HAP-1 (cell line): ENCODE measurements at regions not wholly inside any gene's neighbourhood (a gene's known extent, or its start where the extent isn't known, plus 50 kb on each side); places are given as distances from the start of the nearest gene placed in this dataset.

Experiments
- DNase-seq, 2 experiments: peaks; one replicate each; pipeline ENCODE4 v3.0.0-alpha.2; 2016 to 2020; ENCODE audit warnings: low spot score in 2 of 2
- H3K27me3 ChIP-seq: fragments of 250-450 bp; sonication (Bioruptor Pico); 2 replicates; pipeline ENCODE4 v1.5.1; 2020; ENCODE audit warnings: low read depth, mild to moderate bottlenecking, moderate library complexity
- H3K36me3 ChIP-seq: fragments of 250-450 bp; sonication (Bioruptor Pico); replicated peaks from 2 replicates; pipeline ENCODE4 v1.5.1; 2020; ENCODE audit warnings: mild to moderate bottlenecking
- H3K4me1 ChIP-seq: fragments of 250-450 bp; sonication (Bioruptor Pico); 2 replicates; pipeline ENCODE4 v1.5.1; 2020; ENCODE audit warnings: mild to moderate bottlenecking
- H3K4me3 ChIP-seq: fragments of 250-450 bp; sonication (Bioruptor Pico); 2 replicates; pipeline ENCODE4 v1.5.1; 2020; ENCODE audit warnings: mild to moderate bottlenecking, moderate library complexity
- H3K9me3 ChIP-seq: fragments of 250-450 bp; sonication (Bioruptor Pico); 2 replicates; pipeline ENCODE4 v1.5.1; 2020; ENCODE audit warnings: mild to moderate bottlenecking, moderate library complexity
- in situ Hi-C: fragments of 300-500 bp; cut with MboI; formaldehyde crosslinking; loops from 3 replicates; pipeline ENCODE4 v1.14.3; 2020; ENCODE audit warnings: low sequenced_read_pairs, inconsistent platforms, mixed read lengths

DNA sequence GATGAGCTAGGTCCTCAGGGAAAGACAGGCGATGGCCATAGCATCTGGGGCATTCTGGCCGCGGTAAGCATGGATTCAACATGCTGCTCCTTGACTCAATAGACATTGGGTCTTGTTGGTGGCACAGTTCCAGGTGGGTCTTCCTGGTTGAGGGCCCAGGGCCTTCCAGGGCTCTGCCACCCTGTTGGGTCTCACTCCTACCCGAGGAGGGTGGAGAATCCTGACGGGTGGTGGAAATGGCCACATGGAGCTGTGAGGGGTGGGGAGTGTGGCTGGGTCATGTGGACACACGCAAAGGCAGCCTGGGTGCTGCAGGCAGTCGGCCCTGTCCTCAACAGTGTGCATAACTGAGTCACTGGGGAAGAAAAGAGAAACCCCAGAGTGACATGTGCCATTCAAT is 148.1 kb downstream of the KIF26A start:
- in situ Hi-C loops, result no loop called here
- Histone ChIP-seq H3K27me3 (no peaks in the 10 kb centered on the region), H3K36me3 (no peaks in the 10 kb centered on the region), H3K4me3 (no peak overlapping the region), H3K4me1 (no peaks in the 10 kb centered on the region), H3K9me3 (no peaks in the 10 kb centered on the region)
- no peak for DNase-seq

DNA sequence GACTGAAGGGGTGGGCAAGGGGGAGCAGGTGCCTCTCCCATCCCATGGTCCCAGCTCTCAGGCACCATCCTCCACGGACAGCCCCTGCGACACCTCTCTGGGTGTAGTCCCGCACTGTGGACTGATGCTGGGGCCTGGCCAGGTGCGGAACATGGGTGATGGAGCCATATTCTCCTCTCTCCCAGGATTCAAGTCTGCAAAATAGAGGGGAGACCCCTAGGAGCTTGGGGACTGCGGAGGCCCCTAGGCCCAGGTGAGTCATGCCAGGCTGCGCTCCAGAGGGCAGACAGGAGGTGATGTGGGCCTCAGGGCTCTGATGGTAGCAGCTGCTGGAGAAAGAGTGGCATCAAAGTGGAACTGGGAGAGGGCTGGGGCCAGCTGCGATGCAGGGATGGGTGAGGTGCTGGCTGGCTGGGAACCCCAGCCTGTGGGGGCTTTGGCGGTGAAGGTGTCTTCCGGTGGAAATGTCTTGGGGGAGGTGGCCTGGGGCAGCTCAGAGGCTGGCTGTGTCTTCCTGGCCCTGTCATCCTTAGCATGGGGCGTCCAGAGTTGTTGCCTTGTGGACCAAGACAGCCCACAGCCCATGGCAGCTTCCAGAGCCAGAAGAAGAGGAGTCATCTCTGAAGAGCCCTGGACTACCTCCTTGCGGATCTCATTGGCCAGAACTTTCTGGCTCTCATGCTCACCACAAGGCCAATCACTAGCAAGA is 149.1 kb downstream of the KIF26A start:
- DNase-seq, result no peak
- no peaks in the 10 kb centered on the region for H3K4me1 ChIP-seq
- in situ Hi-C loops, result no loop called here
- no peak overlapping the region for H3K4me3 ChIP-seq
- no peaks in the 10 kb centered on the region for H3K9me3 ChIP-seq
- no peaks in the 10 kb centered on the region for H3K36me3 ChIP-seq
- H3K27me3 ChIP-seq, result no peaks in the 10 kb centered on the region

DNA sequence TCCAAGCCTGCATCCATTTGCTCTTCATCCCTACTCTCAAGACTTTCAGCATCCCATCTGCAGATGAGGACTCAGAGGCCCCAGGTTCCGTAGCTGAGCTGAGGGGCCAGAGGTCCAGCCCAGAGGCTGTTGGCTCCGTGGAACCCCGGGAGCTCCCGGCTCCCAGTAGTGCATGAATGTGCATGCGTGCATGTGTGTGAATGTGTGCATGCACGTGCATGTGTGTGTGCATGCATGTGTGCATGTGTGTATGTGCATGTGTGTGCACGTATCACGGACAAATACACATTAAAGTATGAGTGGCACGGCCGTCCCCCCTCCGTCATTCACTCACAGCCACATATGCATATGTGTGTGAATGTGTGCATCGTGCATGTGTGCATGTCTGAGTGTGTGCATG is 149.9 kb downstream of the KIF26A start:
- no peaks in the 10 kb centered on the region for H3K27me3 ChIP-seq
- H3K36me3 ChIP-seq, result no peaks in the 10 kb centered on the region
- no peak overlapping the region for H3K4me3 ChIP-seq
- no peaks in the 10 kb centered on the region for H3K4me1 ChIP-seq
- in situ Hi-C loops, result no loop called here
- no peaks in the 10 kb centered on the region for H3K9me3 ChIP-seq
- no peak for DNase-seq

DNA sequence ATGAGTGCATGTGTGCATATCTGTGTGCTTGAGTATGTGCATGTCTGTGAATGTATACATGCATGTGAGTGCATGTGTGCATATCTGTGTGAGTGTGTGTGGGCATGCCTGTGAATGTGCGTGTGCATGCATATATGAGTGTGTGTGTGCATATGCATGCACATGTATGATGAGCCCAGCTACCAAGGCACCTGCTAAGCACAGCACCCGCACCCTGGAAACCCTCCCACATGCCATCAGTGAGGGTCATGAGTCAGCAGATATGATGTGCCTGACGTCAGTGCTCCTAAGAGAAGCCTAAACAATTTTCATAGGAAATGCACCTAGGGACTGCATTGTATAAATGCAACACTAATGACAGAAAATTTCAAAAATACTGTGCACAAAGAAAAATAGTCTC is 151.1 kb downstream of the KIF26A start:
- in situ Hi-C loops, result no loop called here
- H3K4me3 ChIP-seq, result no peak overlapping the region
- H3K27me3 ChIP-seq, result no peaks in the 10 kb centered on the region
- no peaks in the 10 kb centered on the region for H3K9me3 ChIP-seq
- no peak for DNase-seq
- H3K36me3 ChIP-seq, result no peaks in the 10 kb centered on the region
- no peaks in the 10 kb centered on the region for H3K4me1 ChIP-seq

DNA sequence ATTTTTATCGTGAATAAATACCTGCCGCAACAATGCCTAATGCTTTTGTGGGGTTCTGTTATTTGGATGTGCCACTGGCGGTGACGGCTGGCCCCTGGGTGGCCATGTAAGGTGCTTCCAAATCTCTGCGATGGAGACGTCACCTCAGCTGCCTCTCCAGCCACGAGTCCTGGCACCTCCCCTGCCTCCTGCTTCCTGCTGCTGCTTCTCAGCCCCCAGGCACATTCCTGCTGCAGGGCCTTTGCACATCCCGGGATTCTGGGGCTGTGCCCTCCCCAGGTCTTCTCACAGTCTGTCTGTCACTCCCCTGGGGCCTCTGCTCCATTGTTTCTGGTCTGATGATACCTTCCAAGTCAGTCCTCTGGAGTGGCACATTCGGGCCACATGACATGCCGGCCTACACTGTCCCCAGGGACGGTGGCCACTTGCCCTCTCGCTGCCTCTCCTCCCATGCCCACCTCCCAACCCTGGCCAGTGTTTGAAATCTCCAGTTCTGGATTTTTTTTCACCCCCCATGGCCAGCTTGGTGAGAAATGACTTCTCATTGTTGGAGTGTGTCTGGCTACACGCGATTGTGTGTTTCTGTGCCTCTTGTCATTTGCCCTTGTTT is 151.8 kb downstream of the KIF26A start:
- Histone ChIP-seq H3K27me3 (no peaks in the 10 kb centered on the region), H3K9me3 (no peaks in the 10 kb centered on the region), H3K4me1 (no peaks in the 10 kb centered on the region), H3K4me3 (no peak overlapping the region), H3K36me3 (no peaks in the 10 kb centered on the region)
- in situ Hi-C loops, result no loop called here
- DNase-seq, result no peak

DNA sequence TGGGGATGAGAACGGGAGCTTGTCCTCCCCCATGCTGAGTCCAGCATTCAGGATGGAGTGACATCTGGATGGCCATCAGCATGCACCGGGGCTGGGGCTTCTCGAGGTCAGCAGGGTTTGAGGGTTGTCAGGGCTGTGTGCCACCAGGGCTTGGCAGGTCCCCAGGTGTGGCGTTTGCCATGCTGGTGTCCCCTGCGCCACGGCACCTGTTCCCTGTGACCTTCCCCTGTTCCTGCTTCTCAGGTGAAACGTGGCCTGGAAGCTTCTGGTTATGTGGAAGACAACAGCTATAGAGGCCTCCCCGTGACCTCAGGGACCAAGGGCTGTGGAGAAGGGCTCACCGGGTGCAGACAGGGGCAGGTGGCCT is 152.4 kb downstream of the KIF26A start:
- in situ Hi-C loops, result no loop called here
- no peaks in the 10 kb centered on the region for H3K9me3 ChIP-seq

DNA sequence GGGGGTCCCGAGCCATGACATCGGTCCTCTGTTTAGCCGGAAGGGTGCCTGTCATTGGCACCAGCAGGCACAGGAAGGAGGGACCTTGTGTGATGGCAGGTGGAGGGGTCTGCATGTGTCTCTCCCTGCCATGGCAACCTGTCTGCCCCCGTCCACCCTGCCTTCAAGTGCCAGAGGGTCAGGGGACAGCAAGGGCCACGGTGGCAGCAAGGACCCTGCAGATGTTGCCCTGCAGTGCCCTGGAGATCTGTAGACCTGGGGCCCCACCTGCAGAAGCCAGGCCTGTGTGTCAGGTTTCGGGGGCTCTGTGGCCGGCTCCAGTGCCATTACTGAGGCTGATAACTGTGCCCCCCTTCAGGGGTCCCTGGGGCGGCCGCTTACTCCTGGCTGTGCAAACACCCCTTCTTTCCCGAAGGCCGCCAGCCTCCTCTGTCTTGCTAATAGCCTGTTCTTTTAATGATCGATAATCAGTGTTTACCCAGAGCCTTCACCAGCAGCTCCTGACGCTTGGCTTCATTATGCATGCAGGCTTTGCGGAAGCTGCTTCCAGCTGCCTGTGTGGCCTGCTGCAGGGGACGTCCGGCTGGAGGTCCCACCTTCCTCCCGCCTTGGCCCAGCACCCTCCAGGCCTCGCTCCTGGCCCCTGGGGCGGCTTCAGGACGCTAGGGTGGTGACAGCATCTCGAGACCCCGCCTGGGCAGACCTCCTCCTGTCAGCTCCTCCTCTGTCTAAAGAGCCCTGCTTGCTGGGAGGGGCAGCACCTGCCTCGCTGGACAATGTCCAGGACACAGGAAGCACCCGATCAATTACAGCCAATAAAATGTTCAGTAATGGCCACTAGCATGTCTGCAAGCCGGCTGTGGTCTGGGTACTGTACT is 153.0 kb downstream of the KIF26A start:
- no peak overlapping the region for H3K4me3 ChIP-seq
- no peaks in the 10 kb centered on the region for H3K9me3 ChIP-seq
- H3K27me3 ChIP-seq, result no peaks in the 10 kb centered on the region
- DNase-seq, result no peak
- H3K36me3 ChIP-seq, result no peaks in the 10 kb centered on the region
- no peaks in the 10 kb centered on the region for H3K4me1 ChIP-seq
- in situ Hi-C loops, result no loop called here

More for the DNA sequence above, 152.4 kb downstream of the KIF26A start:
- H3K4me1 ChIP-seq, result no peaks in the 10 kb centered on the region
- no peak for DNase-seq
- no peaks in the 10 kb centered on the region for H3K36me3 ChIP-seq
- H3K4me3 ChIP-seq, result no peak overlapping the region
- no peaks in the 10 kb centered on the region for H3K27me3 ChIP-seq

DNA sequence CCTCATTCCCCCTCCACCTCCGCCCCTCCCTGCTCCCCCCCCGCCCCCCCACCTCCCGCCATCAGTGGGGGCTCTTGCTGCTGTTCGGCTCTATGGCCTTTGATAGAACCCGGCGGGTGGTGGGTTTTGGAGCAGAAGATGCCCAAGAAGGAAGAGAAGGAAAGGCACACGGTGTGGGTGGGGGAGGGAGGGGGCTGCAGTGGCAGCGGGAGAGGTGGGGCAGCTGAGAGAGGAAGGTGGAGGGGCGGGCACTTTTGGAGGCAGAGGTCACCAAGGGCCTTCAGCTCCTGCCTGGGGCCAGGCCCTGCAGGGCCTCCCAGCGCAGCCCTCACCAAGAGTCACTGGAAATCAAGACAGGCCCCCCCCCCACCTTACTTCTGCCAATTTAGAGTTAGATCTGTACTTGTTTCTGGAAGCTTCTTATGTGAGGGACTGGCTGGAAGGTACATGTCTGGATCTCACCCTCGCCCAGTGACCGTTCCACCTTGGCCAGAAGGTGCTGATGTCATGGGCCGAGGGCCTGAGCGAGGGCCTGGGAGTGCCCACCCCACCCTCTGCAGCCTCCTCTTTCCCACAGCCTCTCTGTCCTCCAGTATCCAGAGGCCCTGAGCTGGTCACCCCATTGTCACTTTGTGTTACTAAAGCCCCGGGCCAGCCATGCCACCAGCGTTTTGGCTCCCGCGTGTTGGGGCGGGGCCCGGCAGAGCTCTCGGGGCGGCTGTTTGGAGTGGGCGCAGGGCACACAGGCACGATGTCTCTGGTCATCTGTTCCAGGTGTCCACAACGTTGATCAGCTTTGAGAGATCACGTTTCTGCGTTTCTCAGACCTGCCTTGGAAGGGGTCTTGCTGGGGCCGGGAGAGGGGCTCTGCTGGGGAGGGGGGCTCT is 153.9 kb downstream of the KIF26A start:
- Histone ChIP-seq H3K27me3 (no peaks in the 10 kb centered on the region), H3K36me3 (no peaks in the 10 kb centered on the region), H3K4me3 (no peak overlapping the region), H3K9me3 (no peaks in the 10 kb centered on the region), H3K4me1 (no peaks in the 10 kb centered on the region)
- in situ Hi-C loops, result no loop called here
- no peak for DNase-seq

DNA sequence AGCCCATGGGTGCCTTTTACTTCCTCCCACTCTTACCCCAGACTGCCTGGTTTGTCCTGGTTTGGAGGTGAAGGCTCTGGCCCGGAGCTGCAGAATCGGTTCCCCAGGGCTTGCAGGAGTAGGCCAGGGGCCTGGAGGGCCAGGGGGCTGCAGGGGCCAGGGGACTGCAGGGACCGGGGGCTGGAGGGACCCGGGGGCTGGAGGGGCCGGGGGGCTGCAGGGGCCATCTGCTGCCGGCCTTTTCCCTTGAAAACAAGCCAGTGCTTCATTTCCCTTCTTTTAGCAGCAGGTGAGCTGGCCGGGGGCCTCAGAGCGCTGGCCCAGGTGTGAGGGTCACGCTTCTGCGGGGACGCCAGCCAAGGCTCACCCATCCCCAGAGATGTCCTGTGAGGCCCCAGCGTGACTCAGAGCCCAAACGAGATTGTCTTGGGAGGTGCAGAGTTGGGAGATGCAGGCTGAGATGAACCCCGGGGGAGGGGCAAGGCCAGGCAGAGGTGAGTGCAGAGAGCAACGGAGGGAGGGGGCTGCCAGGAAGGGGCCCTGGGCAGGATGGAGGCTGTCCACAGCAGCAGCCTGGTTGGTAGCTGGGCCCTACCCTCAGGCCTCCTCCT is 154.9 kb downstream of the KIF26A start:
- in situ Hi-C loops, result no loop called here
- DNase-seq, result no peak
- Histone ChIP-seq H3K27me3 (no peaks in the 10 kb centered on the region), H3K4me3 (no peak overlapping the region), H3K4me1 (no peaks in the 10 kb centered on the region), H3K9me3 (no peaks in the 10 kb centered on the region), H3K36me3 (no peaks in the 10 kb centered on the region)

DNA sequence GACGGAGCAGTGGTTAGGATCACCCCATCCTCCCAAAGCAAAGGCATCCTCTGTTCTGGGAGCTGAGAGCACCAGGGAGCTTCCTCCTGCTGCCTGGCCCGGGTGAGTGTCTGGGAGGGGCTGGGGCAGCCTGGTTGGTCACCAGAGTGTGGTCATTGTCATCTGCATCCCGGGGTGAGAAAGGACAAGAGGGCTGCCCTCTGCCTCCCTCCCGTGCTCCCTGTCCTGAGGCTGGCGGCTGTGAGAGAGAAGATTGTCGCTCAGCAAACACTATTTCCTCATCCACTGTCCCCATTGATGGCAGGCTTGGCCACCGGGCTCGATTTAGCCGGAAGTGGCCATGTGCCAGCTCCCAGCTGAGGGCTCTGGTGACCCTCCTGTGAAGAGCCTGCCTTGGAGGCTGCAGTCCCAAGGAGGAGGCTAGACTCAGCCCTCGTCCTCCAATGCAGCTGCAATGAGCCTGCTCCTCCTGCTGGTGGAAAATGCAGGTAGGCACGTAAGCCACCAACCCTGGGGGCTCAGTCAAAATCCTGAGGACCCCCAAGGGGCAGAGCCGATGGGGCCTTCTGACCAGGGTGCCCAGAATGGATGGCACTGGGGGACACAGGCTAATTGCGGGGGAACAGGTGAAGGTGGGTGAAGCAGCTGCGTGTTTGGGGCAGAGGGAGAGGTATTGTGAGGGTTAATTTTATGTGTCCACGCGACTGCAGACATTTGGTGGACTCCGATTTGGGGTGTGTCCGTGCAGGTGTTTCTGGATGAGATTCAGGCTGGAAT is 155.7 kb downstream of the KIF26A start:
- Histone ChIP-seq H3K36me3 (no peaks in the 10 kb centered on the region), H3K9me3 (no peaks in the 10 kb centered on the region), H3K4me1 (no peaks in the 10 kb centered on the region), H3K4me3 (no peak overlapping the region), H3K27me3 (no peaks in the 10 kb centered on the region)
- no peak for DNase-seq
- in situ Hi-C loops, result no loop called here

DNA sequence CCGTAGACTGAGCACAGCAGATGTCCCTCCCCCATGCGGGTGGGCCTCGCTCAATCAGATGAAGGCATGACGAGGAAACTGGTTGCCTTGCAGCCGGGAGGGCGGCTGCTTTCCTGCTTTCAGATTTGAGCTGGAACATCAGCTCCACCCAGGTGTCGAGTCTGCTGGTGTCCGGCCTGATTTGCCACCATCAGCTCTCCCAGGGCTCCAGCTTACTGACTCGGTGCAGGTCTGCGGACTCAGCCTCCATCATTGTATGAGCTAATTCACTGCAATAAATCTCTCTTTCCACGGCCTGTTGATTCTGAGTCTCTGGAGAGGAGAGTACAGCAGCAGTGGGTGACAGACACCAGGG is 156.2 kb downstream of the KIF26A start:
- H3K4me1 ChIP-seq, result no peaks in the 10 kb centered on the region

DNA sequence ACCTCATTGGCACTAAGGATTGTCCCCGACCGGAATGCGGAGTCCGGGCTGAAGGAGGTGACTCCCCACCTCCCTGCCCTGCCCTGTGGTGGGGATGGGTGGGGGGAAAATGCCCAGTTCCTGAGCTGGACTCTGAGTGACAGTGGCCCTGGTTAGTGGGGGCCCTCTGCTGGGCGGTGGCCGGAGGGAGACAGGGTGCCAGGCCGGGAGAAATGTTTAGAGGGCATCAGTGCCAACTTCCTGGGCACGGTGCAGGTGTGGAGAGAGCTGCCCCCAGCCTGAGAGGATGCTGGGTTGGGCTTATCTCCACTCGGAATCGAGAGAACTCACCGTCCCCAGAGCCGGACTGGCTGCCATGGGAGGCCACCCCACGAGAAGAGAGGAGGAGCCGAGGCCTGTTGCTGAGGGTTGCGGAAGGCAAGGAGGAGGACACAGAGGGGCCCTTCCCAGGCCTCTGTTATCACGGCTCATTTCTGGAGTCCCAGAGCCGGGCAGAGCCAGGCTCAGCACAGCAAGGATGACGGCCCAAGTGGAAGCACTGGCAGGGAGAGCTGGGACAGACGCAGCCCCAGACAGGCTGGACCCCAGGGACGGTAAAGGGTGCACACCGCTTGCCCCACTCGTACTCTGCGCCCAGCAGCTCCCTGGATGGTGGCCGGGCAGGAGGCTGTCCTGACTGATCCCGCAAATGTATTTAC is 156.7 kb downstream of the KIF26A start:
- Histone ChIP-seq H3K9me3 (no peaks in the 10 kb centered on the region), H3K36me3 (no peaks in the 10 kb centered on the region), H3K4me1 (no peaks in the 10 kb centered on the region), H3K27me3 (no peaks in the 10 kb centered on the region), H3K4me3 (no peak overlapping the region)
- no peak for DNase-seq
- in situ Hi-C loops, result no loop called here

More for the DNA sequence above, 156.2 kb downstream of the KIF26A start:
- Histone ChIP-seq H3K4me3 (no peak overlapping the region), H3K27me3 (no peaks in the 10 kb centered on the region), H3K36me3 (no peaks in the 10 kb centered on the region), H3K9me3 (no peaks in the 10 kb centered on the region)
- in situ Hi-C loops, result no loop called here
- DNase-seq, result no peak
